Vagina (tissue), 2 donors: ENCODE measurements at regions not wholly inside any gene's neighbourhood (a gene's known extent, or its start where the extent isn't known, plus 50 kb on each side); places are given as distances from the start of the nearest gene placed in this dataset.
"Not testable (repeated sequence)": the region's sequence is repeated elsewhere in the genome, so short reads cannot be mapped to it uniquely, and the experiment has no call there.

Source experiments
- DNase-seq, 2 donors: peaks; one replicate each; pipeline ENCODE4 v3.0.0-alpha.2; 2017; ENCODE audit errors: extremely low spot score in 2 of 2
- H3K27ac ChIP-seq: fragments of 200-600 bp; sonication (generic); one replicate; pipeline ENCODE4 v1.5.1; 2019
- H3K27me3 ChIP-seq: fragments of 200-600 bp; sonication (generic); one replicate; pipeline ENCODE4 v1.5.1; 2019
- H3K36me3 ChIP-seq, 2 donors: fragments of 200-600 bp; sonication (generic); one replicate each; pipeline ENCODE4 v1.5.1; 2017 to 2019
- H3K4me1 ChIP-seq: fragments of 200-600 bp; sonication (generic); one replicate; pipeline ENCODE4 v1.5.1; 2019
- H3K4me3 ChIP-seq, 2 donors: fragments of 200-600 bp; sonication (generic); 1 replicate in 1 of 2; 2 replicates in 1 of 2; pipeline ENCODE4 v1.5.1; 2016 to 2019
- H3K9me3 ChIP-seq: fragments of 200-600 bp; sonication (generic); one replicate; pipeline ENCODE4 v1.5.1; 2019
- CTCF ChIP-seq, 3 experiments: fragments of 450-650 bp in 2 of 3; fragments of 200-600 bp in 1 of 3; sonication (generic) in 1 of 3; IDR thresholded peaks; one replicate each; pipeline ENCODE4 v1.5.1; 2017 to 2019; ENCODE audit warnings: antibody characterized with exemption in 3 of 3, mild to moderate bottlenecking in 2 of 3, moderate library complexity in 2 of 3
- POLR2A ChIP-seq, 2 donors: fragments of 450-650 bp; IDR thresholded peaks; one replicate each; pipeline ENCODE4 v1.6.1; 2017; ENCODE audit warnings: antibody characterized with exemption in 2 of 2, mild to moderate bottlenecking in 2 of 2, moderate library complexity in 2 of 2
- POLR2AphosphoS5 ChIP-seq, 2 donors: sonication (generic); formaldehyde crosslinking; IDR thresholded peaks; one replicate each; pipeline ENCODE4 v1.9.0; 2017; ENCODE audit warnings: antibody characterized with exemption in 2 of 2, mild to moderate bottlenecking in 2 of 2, low read depth in 1 of 2; ENCODE audit not compliant: insufficient read depth in 1 of 2
- intact Hi-C: fragments of 100-400 bp; cut with DNase I; formaldehyde crosslinking; loops from one replicate; pipeline ENCODE4 v1.15.1; 2023

- H3K27ac ChIP-seq = no peak overlapping the region
These were observed 257.2 kb downstream of the PTGER3 start for GRCh38 chr1:70790232-70790923.

GRCh38 chr1:70795064-70795463, 252.6 kb downstream of the PTGER3 start:
- H3K4me3 ChIP-seq, intact Hi-C loops, DNase-seq, H3K9me3 ChIP-seq, H3K36me3 ChIP-seq, H3K27me3 ChIP-seq, H3K27ac ChIP-seq, H3K4me1 ChIP-seq: not testable (repeated sequence)

More at GRCh38 chr1:70790232-70790923, 257.2 kb downstream of the PTGER3 start:
- Histone ChIP-seq H3K36me3 (no peaks in the 10 kb centered on the region), H3K27me3 (no peaks in the 10 kb centered on the region), H3K4me1 (no peaks in the 10 kb centered on the region), H3K9me3 (no peaks in the 10 kb centered on the region), H3K4me3 (no peak overlapping the region)
- no peak for DNase-seq
- no peak for TF ChIP-seq POLR2AphosphoS5 (IDR thresholded peaks at IDR 0.05; ENCODE audit: insufficient read depth in 1 of 2, low read depth in 1 of 2)
- TF ChIP-seq CTCF (IDR thresholded peaks at IDR 0.05) = no peak
- TF ChIP-seq POLR2A (IDR thresholded peaks at IDR 0.05) = no peak
- intact Hi-C loops = no loop called here

GRCh38 chr1:70796298-70796697, 251.3 kb downstream of the PTGER3 start:
- DNase-seq, intact Hi-C loops, H3K27ac ChIP-seq, H3K4me1 ChIP-seq, H3K36me3 ChIP-seq, H3K9me3 ChIP-seq, H3K4me3 ChIP-seq, H3K27me3 ChIP-seq: not testable (repeated sequence)

- intact Hi-C loops, H3K4me1 ChIP-seq, H3K36me3 ChIP-seq, DNase-seq, H3K27me3 ChIP-seq, H3K9me3 ChIP-seq, H3K4me3 ChIP-seq, H3K27ac ChIP-seq: not testable (repeated sequence)
These were observed 245.0 kb downstream of the PTGER3 start for GRCh38 chr1:70802625-70803024.

GRCh38 chr1:70805641-70806040, 242.0 kb downstream of the PTGER3 start:
- no peak for DNase-seq
- intact Hi-C loops = no loop called here
- H3K36me3 ChIP-seq = no peaks in the 10 kb centered on the region
- no peak overlapping the region for H3K27ac ChIP-seq
- no peaks in the 10 kb centered on the region for H3K4me1 ChIP-seq
- H3K4me3 ChIP-seq = no peak overlapping the region
- TF ChIP-seq CTCF (IDR thresholded peaks at IDR 0.05) = no peak
- no peak for TF ChIP-seq POLR2AphosphoS5 (IDR thresholded peaks at IDR 0.05; ENCODE audit: insufficient read depth in 1 of 2, low read depth in 1 of 2)
- TF ChIP-seq POLR2A (IDR thresholded peaks at IDR 0.05) = no peak
- H3K9me3 ChIP-seq = no peaks in the 10 kb centered on the region
- H3K27me3 ChIP-seq = no peaks in the 10 kb centered on the region

DNA sequence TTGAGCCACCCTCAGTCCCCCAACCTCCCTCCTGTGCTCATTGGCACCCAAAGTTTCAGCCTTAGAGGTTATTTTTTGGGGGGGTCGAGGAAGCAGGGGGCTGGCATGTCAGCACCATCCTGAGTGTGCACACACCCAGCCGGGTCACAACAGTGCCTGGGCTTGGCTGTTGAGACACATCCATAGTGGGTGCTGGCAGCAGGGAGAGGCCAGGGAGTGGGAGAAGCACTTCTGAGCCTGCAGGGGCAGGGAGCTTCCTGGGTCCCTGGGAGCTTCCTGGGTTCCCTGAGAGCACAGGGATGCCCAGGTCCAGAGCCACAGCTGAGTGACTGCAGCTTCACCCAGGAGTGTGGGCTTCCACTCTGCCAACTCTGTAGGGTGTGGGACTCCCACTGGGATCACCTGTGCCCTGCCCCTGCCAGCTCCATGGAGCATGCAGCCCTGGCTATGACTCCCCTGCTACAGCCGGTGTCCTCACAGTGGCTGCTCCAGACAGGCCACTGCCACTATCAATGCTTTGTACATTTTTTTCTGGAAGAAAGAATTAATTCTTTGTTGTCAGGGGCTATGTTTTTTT, 240.4 kb downstream of the PTGER3 start:
- no peak for TF ChIP-seq POLR2AphosphoS5 (IDR thresholded peaks at IDR 0.05; ENCODE audit: insufficient read depth in 1 of 2, low read depth in 1 of 2)
- no peak for TF ChIP-seq CTCF (IDR thresholded peaks at IDR 0.05)
- TF ChIP-seq POLR2A (IDR thresholded peaks at IDR 0.05) = no peak
- DNase-seq = no peak
- H3K27me3 ChIP-seq = no peaks in the 10 kb centered on the region
- intact Hi-C loops = no loop called here
- no peaks in the 10 kb centered on the region for H3K9me3 ChIP-seq
- no peaks in the 10 kb centered on the region for H3K4me1 ChIP-seq
- H3K27ac ChIP-seq = no peak overlapping the region
- no peak overlapping the region for H3K4me3 ChIP-seq
- no peaks in the 10 kb centered on the region for H3K36me3 ChIP-seq
